Femur (tissue), 1 donor: ENCODE measurements at regions not wholly inside any gene's neighbourhood (a gene's known extent, or its start where the extent isn't known, plus 50 kb on each side); places are given as distances from the start of the nearest gene placed in this dataset.

ENCODE experiments used
- DNase-seq: peaks from one replicate; pipeline ENCODE4 v3.0.0-alpha.2; 2017

DNA sequence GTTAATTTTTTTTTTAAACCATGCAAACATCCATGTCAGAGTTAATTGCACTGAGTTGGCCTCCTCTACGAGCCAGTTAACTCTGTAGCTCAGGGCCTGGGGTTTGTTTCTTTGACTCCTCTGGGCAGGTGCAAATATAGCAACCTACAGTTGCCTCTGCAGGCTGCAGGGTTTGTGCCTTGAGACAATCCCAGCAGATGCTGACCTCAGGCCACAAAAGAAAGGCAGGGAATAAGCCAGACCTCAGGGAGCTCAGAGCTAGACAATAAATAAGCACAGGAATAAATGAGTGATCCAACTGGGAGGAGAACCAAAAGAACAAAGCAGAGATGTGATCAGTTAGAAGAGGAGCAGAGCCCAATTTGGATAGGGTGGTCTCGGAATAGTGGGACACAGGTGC, 390.8 kb downstream of the SHANK2 start:
- no peak for DNase-seq

DNA sequence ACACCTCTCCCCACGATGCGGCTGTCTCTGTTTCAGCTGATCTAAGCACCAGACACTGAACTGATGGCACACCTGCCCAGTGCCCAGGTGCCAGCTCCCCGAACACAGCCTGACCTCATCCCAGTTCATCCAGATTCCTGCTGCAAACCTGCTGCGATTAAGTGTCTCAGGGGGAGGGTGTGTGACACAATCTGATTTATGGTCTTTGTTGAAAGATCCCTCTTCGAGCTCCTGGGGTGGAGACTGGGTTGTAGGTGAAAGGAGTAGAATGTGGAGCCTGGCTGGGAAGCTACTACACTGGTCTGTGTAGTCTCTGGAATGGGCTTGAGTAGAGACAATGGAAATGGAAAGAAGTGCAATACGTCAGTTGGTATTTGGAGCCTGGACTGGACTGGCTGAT, 390.3 kb downstream of the SHANK2 start:
- DNase-seq, result no peak

DNA sequence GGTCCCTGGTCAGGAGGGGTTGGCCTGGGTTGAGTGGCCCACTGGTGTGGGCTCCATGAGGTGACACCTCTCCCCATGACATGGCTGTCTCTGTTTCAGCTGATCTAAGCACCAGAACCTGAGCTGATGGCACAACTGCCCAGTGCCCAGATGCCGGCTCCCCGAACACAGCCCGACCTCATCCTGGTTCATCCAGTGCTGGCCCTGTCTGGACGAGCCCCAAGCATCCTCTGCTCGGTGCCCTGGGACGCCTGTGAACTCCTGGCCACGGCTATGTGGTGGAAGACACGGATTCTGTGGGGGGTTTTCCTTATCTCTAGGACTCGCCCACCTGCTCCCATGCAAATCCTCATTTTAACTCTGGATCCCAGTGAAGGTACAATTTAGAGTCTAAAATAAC, 389.2 kb downstream of the SHANK2 start:
- no peak for DNase-seq

DNA sequence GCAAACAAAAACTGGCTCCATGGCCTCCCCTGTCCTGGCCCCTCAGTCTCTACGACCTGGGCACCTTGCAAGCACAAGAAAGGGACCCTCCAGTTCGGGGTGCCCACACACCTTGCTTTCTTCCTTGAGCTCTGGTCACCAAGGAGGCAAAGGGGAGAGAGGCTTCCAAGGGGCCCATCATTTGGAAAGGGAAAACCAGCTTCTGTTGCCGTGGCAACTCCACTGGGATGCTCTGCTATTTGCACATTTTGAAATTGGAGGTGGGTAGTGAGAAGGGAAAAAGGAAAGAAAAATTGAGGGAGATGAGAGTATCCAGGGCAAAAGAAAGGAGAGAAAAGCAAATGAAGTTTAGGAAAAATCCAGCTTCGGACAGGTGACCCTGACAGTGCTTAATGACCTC, 388.4 kb downstream of the SHANK2 start:
- no peak for DNase-seq

DNA sequence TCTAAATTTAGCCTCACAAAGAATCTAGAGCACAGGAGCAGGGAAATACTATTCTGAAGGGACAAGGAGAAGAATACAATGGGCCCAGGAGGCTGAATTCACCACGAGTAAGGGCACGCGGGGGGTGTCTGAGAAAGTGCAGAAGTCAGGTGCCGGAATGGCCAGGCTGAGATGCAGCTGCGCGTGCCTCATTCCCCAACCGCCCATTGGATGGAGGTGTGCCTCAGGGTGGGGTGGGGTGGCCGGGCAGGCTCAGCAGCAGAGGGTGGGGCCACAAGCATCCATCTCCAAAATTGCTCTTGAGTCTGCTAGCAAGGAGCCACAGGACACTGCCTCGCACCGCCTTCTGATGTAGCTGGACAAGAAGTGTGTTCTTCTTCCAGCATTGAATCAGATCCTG, 387.0 kb downstream of the SHANK2 start:
- no peak for DNase-seq

DNA sequence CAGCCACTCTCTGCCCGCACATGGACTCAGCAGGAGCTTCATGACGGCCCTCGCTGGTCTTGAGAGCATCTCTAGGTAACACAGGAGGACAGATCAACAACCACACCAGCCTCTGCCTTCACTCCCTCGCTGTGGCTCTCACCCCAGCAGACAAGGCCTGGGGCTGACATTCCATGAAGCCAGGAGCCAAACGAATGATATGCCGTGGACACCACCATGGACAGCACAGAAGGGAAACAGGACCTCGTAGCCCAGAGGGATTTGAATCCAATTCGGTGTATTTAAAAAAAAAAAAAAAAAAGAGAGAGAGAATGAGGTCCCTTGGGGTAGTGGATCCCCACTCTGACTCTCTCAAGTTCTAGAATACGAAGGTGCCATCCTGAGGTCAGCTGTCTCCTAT, 385.5 kb downstream of the SHANK2 start:
- DNase-seq, result no peak

DNA sequence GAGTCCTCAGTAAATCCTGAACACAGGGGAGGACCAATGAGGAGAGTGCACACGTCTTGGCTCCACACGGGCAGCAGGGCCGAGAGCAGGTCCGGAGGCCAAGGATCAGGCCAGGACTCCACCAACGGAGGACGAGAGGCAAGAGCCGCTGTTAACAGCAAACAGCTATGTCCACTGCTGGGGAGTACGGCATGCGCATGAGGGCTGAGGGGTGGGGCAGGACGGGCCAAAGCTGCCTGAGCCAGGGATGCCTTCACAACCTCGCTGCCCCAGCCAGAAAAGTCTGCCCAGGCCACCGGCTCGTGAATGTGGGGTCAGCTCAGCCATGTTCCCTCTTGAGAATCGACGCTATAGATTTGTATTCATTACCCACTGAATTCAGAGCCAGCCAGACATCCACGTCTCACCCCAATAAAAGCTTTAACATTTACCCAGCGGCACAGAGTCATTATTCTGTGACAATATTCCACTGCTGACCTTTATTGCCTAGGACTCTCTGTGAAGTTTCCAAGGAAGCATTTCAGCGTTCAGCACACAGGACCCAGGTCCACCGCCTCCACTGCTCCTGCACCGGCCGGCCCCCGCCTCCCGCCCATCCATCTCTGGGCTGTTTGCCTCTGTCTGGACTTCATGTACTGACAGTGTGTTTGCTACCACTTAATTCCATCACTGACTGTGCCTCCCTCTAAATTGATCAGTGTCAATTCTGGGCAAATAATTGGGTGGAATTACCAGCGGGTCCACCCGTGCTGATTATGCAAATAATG, 384.9 kb downstream of the SHANK2 start:
- DNase-seq, result no peak

DNA sequence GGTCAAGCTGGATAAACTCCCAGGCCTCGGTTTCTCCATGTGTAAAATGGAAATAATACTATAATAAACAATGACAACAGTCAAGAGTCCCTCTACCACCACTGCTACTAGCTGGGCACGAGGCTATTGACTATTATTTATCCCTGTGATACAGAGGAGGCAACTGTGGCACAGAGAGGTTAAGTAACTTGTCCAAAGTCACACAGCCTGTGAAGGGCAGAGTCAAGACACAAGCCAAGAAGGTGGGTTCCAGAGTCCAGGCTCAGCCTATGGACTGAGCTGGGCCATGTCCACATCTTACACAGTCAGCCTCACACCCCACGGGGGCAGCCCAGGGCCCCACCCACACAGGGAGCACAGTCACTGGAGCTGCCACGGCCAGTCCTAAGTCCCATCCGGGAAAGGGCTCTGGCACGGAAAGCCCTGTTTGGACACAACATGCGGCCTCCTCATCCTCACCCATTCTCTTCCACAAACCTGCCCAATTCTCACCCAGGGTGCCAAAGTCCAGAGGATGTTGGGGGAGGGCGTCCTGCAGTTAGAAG, 384.0 kb downstream of the SHANK2 start:
- no peak for DNase-seq

DNA sequence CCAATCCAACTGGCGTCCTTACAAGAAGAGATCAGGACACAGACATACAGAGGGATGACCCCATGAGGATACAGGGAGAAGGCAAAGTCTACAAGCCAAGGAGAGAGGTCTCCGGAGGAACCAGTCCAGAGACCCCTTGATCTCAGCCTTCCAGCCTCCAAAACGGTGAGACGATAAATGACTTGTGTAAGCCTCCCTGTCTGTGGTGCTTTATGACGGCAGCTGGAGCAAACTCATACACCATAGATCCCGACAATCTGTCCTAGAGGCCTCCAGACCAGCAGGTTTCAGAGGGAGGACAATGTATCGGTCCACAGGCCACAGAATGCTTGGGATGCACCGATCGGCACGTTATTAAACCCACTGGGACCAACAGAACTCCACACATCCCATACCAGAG, 383.3 kb downstream of the SHANK2 start:
- no peak for DNase-seq

DNA sequence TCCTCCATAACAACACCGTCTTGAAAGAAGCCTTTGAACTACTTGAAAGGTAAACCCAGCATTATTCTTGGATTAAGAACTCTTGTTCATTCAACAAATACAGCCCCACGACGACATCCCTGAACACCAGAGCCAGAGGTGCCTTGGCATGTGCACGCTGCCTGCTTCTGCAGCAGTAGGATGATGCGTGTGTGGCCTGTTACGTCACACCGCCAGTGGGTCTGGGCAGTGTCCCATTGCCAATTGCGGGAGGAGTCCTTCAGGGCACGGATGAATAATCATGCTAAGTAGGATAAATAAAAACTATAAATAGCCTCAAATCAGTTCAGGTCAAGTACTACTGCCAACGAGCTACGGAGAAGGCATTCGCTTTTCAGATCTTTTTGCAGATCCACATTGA, 380.5 kb downstream of the SHANK2 start:
- DNase-seq, result no peak

DNA sequence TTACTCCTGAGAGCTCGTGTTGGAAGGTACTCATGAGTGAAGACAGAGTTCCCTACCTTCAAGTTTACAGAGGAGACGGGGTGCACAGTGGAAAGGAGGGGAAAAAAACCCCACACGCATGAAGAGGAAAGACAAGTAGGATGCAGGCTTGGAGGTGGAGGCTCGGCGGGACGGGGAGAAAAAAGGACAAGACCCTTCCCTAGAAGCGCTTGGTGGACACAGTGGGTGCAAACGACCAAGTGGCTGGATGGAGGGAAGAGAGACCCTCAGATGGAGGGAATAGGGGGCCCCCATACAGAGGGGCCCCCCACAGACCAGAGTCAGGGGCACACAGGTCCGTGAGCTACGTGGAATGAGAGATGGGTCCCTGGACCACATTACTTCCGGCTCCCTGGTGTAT, 380.1 kb downstream of the SHANK2 start:
- no peak for DNase-seq

DNA sequence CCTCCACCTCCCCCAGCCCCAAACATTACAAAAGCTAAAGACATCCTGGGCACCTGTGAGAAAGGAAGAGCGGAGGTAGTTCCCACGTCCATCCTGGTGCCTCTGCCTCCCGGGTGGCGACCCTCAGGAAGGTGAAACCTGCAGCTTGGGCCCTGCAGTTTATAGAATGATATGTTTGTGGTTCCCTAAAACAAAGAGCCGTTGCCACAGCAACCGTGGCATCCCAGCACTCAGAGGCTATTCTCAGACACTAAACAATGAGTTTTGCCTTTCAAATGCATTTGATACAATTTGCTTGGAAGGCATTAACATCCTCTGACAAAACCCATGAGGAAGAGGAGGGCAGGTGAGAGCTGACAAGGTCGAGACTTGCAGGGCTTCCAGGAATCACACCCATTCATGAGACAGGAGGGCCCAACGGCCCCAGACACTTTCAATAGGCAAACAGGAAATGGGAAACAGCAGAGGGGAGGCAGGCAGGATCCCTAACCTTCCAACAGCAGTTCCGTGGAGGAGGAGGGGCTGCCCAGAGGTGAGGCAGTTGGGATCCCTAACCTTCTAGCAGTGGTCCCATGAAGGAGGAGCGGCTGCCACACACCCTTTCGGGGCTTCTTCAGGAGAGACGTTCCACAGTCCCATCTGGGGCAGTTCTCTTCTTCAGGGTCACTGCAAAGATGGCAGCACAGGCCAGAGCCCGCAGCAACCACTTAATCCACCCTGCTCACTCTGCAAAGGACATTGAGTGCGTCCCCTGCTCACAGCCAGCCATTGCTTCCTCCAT, 379.2 kb downstream of the SHANK2 start:
- no peak for DNase-seq

DNA sequence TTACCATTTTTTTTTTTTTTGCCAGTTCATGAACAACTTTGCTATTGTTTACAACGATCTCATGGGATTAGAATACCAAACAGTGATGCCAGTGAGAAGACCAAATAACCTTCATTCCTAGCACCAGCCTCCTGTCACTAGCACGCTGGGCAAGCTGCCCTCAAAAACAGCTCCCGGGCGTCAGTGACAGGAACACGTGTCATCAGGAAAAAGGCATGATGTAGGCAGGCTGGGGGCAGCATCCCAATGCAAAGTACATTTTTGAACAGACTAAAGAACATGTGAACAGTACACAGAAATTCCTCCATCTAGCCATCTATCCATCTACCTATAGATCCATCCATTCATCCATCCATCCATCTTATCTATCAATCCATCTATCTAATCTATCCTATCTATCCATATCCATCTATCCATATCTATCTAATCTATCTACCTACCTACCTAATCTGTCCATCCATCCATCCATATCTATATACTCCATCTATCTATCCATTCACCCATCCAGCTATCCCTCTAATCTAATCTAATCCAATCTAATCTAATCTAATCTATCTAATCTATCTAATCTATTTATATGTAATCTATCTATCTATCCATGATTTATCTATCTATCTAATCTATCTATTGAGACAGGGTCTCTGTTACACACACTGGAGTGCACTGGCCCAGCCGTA, 378.5 kb downstream of the SHANK2 start:
- DNase-seq, result no peak

DNA sequence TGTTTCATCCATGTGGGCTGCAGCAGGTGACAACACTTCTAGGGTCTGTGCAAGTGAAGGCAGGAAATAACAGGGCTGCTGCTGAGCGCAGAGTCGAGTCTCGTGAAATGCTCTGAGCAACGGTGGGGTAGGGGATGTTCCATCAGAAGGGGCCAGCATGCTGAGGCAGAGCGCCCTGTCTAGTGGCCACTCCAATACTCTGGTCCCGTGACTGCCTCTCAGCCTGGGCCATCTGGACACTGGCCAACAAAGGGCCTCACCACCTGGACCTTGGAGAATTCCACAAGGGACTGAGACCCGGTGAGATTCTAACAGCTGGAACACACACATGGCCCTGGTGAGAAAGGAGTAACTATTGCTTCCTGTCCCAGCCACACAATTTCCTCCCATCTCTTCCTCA, 375.7 kb downstream of the SHANK2 start:
- DNase-seq, result no peak

DNA sequence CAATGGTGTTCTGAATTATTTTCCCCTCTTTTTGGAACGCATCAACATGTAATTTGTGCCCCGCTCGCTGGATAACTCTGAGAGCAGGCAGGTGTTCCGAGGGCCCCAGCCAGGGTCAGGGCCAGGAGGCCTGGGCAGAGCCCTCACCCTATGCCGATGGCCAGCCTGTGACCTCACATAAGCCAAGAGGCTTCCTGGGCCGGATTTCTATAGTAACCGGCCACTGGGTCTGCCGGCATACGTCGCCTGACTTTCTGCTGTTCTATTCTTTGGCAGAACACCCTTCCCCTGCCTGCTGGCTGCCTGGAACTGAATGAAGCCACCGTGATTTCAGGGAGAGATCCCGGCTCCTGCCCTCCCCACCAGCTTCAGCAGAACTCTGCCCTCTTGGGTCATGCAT, 375.2 kb downstream of the SHANK2 start:
- no peak for DNase-seq

DNA sequence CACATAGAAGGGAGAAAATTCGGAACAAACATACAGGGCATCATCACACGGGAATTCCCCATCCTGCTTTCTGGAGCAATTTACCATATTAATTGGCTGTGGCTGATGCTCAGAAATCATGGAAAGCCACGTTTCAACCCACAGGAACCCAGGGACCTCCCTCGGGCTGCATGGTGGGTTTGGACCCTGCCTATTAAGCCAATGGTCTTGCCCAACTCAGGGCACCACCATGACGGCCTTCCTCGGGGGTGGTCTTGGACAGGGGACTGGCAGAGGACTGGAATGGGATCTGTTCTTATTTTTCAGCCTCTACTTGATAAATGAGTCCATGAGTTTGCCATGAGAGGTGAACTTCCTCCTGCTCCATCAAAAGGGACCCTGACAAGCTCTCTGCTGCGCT, 374.0 kb downstream of the SHANK2 start:
- DNase-seq, result no peak

DNA sequence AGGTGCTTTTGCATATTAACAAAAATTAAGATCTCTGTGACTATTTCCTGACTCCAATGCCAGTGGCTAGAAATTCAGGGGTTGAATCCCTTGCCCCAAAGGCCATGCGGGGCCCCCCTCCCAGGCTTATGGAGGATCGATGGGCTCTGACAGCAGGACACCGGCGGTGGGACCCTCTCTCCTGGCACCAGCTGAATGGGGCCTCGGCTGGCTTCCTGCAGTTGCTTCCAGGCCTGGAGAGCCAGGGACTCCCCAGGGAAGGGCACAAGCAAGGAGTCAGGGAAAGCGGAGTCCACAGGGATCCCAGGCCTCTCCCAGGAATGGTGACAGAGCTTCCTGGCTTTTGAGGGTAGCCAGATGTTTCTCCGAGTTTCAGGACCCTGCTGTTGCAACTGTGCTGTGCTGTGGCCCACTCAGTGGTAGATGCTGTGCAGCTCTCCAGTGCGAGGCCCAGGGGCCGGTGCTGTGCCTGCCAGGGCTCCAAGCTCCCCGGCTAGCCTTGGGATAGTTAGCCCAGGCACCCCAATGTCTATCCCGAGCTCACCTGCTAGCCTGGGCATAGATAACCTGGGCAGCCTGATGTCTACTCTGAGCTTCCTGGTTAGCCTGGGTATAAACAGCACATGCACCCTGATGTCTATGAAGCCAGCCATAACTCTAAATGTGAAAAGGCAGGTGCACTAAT, 372.6 kb downstream of the SHANK2 start:
- no peak for DNase-seq

DNA sequence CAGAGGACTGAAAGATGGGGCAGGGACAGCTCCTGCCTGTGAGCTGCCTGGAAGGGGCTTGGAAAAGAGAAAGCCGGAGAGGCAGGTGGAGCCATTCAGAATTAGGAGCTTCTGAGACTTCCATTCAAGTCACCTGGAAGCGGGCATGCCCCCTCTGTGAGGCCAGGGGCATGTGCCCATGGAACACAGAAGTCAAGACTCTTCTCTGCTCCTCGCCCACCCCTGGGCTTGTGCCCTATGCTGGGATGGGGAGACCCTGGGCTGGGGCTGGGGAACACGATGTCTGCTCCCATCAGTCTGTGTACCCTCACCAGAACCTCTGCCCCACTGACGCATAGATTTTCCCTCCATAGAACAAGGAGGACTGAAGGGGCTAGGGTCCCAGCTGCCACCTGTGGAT, 372.0 kb downstream of the SHANK2 start:
- DNase-seq, result no peak

DNA sequence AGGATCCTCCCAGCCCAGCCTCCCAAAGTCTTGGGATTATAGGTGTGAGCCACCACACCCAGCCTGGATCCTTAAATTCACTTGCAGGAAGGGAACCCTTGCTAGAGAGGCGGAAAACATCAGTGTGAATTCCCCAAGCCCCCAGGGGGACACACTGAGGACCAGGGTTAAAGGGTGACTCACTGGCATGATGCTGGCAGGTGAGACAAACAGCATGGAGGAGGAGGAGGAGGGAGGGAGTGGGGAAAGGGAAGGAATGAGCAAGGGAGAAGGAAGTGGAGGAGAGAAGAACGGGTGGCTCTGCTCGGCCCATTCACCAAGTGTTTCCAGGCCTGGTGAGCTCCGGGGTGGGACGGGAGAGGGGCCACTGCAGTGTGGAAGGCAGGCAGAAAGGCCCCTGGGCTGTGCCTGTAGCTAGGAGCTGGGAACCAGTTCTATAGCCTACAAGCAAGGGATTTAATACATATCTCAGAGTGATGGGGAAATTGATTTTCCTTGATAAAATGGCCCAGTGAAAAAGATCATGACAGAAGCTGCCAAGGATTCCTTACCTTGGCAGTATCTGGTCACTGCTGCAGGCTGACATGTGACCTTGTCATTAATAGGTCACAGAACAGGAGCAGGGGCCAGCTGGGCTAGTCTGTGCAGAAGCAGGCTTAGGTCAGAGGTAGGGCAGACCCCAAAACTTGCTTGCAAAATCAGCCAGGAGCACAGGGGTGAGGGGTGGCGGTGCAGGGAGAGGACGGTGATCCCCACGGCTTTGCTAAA, 370.2 kb downstream of the SHANK2 start:
- DNase-seq, result no peak

DNA sequence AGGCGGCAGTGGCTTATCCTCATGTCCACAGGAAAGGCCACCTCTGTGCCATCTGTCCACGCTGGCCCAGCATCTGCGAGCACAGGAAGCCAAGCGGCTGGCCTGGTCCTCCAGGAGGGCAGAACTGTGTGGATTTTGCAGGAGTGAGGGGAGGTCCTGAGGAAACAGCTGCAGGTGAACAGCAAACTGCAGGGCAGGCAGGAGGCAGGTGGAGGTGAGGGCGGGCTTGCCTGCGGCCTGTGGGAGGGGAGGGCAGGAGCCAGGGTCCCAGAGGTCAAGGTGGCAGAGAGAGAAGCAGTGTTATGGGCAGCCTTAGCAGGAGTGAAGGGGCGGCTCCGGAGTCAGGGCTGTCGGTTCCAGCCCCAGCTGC, 369.7 kb downstream of the SHANK2 start:
- DNase-seq, result no peak

DNA sequence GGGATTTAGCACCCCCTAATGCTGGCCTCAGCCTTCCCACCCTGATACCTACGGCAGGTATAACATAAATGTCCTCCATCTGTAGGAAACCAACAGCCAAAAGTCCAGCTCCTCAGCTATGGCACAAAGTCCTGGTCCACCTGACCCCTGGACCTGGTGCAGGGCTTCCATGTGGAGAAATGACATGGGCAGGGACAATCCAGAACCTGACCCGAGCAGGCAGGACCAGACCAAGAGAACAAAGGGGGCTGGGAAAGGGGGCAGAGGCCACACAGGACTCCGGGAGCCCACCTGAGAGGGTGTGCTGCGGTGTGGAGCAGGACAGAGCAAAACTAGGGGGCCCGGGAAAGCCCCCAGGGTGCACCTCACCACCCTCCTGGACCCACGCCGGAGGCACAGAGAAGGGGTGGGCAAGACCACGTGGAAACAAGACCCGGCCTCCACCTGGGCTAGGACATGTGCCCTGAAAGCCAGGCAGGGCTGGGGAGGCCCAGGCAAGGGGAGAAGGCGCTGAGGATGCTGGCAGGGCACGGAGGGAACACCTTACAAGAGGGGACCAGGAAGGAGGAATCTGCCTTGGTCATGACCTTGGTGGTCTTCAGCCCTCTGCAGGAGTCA, 368.9 kb downstream of the SHANK2 start:
- DNase-seq, result no peak
